ENCODE measurements at regions not wholly inside any gene's neighbourhood (a gene's known extent, or its start where the extent isn't known, plus 50 kb on each side); places are given as distances from the start of the nearest gene placed in this dataset.

DNA sequence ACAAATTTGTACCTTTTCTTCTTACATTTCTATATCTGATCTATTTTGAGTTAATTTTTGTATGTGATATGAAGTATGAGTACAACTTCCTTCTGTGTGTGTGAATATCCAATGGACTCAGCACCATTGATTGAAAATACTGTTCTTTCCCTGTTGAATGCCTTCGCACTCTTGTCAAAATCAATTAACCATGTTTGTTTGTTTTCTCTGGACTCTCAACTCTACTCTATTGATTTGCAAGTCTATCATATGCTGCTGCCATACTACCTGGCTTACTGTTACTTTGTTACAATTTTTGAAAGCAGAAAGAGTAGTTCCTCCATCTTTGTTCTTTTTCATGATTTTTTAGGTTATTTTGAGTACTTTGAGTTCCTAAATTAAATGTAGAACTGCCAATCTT lies 1437.4 kb upstream of the SPRY2 start:
- no peak for ATAC-seq
- TF ChIP-seq FOSB (CRISPR knock-in tag; IDR thresholded peaks at IDR 0.05) (no peak), ZFP36 (IDR thresholded peaks at IDR 0.05; ENCODE audit: borderline replicate concordance, partially characterized antibody) (no peak), ESRRA (IDR thresholded peaks at IDR 0.05; ENCODE audit: borderline replicate concordance, low read length) (no peak), CHD4 (IDR thresholded peaks at IDR 0.05; ENCODE audit: borderline replicate concordance) (no peak), KDM5A (IDR thresholded peaks at IDR 0.05) (no peak), EHF (CRISPR knock-in tag; IDR thresholded peaks at IDR 0.05) (no peak), HOXB5 (CRISPR knock-in tag; IDR thresholded peaks at IDR 0.05) (no peak)
- TF ChIP-seq, protein P1, sequence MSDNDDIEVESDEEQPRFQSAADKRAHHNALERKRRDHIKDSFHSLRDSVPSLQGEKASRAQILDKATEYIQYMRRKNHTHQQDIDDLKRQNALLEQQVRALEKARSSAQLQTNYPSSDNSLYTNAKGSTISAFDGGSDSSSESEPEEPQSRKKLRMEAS (IDR thresholded peaks at IDR 0.05): no peak
- no peak for FAIRE-seq

DNA sequence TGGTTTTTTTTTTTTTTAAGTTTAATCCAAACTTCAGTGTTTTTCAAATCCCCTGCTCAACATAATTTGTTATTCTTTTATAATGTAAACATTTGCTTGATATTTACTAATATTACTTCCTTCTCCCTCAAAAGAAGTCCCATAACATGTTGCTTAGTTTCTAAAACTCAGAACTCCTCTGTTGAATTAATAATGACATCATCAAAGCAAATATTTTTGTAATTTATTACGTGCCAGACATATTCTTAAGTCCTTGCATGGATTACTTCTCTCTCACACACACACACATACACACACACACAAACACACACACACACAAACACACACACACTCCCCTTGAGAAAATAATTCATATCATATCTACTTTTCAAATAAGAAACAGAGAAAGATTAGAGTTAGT lies 1432.3 kb upstream of the SPRY2 start:
- H3K4me3 ChIP-seq: no peak overlapping the region
- DNase-seq (ENCODE audit: low read depth in 1 of 2, low spot score in 1 of 2): no peak
- ATAC-seq: no peak
- WGBS (ENCODE audit: missing lambda C conversion rate): 0% methylated on average over 1 of the region's 1 CpG
- no peak for TF ChIP-seq HOXA7 (CRISPR knock-in tag; IDR thresholded peaks at IDR 0.05)
- TF ChIP-seq FOSB (CRISPR knock-in tag; IDR thresholded peaks at IDR 0.05): no peak
- TF ChIP-seq MAFK (IDR thresholded peaks at IDR 0.05; ENCODE audit: partially characterized antibody): no peak
- no peak for TF ChIP-seq BCL3 (IDR thresholded peaks at IDR 0.05)
- no peak for TF ChIP-seq TP53 (CRISPR knock-in tag; IDR thresholded peaks at IDR 0.05)
- no peak for TF ChIP-seq RNF2 (IDR thresholded peaks at IDR 0.05; ENCODE audit: borderline replicate concordance, low read depth)
- no peak for TF ChIP-seq SMC3 (IDR thresholded peaks at IDR 0.05)
- TF ChIP-seq HEYL (CRISPR knock-in tag; IDR thresholded peaks at IDR 0.05): no peak
- ChIA-PET CTCF (no interaction called here), POLR2A (no interaction called here)
- no peak overlapping the region for H3K4me2 ChIP-seq
- FAIRE-seq: no peak
- no peaks in the 10 kb centered on the region for H3K4me1 ChIP-seq
- H3K27ac ChIP-seq: no peak overlapping the region
- no peaks in the 10 kb centered on the region for H3K9me3 ChIP-seq

More for the DNA sequence above, 1437.4 kb upstream of the SPRY2 start:
- H3K9me3 ChIP-seq: no peaks in the 10 kb centered on the region
- DNase-seq (ENCODE audit: low read depth in 1 of 2, low spot score in 1 of 2): no peak
- H3K4me1 ChIP-seq: no peaks in the 10 kb centered on the region
- H3K4me3 ChIP-seq: no peak overlapping the region
- H3K4me2 ChIP-seq: no peak overlapping the region
- CTCF ChIA-PET: no interaction called here
- WGBS (ENCODE audit: missing lambda C conversion rate): 46% methylated on average over 1 of the region's 1 CpG
- POLR2A ChIA-PET: no interaction called here
- no peak overlapping the region for H3K27ac ChIP-seq

DNA sequence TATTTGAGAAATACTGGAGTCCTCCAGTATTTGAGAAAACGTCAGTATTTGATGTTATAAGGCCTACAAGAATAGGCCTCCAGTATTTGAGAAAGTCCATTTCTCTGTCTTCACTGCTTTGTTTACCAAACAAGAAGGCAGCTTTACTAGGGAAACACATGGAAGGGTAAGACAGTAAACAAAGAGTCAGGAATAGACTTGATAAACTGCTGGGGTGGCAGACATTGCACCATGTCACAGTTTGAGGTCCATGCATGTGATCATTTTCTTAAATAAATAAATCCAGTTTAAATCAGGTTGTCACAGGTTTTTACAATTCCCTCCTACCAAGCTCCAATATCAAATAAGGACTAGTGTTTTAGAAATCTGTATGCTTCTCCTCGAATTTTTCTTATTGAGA lies 1431.0 kb upstream of the SPRY2 start:
- Histone ChIP-seq H3K4me3 (no peak overlapping the region), H3K27ac (no peak overlapping the region), H3K4me1 (no peaks in the 10 kb centered on the region), H3K9me3 (no peaks in the 10 kb centered on the region), H3K4me2 (no peak overlapping the region)
- ChIA-PET CTCF (no interaction called here), POLR2A (no interaction called here)
- WGBS (ENCODE audit: missing lambda C conversion rate): 1% methylated on average over 2 of the region's 2 CpGs
- FAIRE-seq (no peak), DNase-seq (ENCODE audit: low read depth in 1 of 2, low spot score in 1 of 2) (no peak), ATAC-seq (no peak)
- TF ChIP-seq CHD2 (IDR thresholded peaks at IDR 0.05; ENCODE audit: low read length, partially characterized antibody): no peak
- TF ChIP-seq KDM5A (IDR thresholded peaks at IDR 0.05): no peak
- TF ChIP-seq USF2 (IDR thresholded peaks at IDR 0.05): no peak
- no peak for TF ChIP-seq HOXB13 (CRISPR knock-in tag; IDR thresholded peaks at IDR 0.05; ENCODE audit: low read depth)
- TF ChIP-seq MAFK (IDR thresholded peaks at IDR 0.05; ENCODE audit: partially characterized antibody): no peak
- no peak for TF ChIP-seq HOXB5 (CRISPR knock-in tag; IDR thresholded peaks at IDR 0.05)

GRCh38 chr13:81770868-81771505 lies 1430.1 kb upstream of the SPRY2 start:
- Histone ChIP-seq H3K4me2 (no peak overlapping the region), H3K27ac (no peak overlapping the region), H3K9me3 (no peaks in the 10 kb centered on the region), H3K4me3 (no peak overlapping the region), H3K4me1 (no peaks in the 10 kb centered on the region)
- ATAC-seq (no peak), DNase-seq (ENCODE audit: low read depth in 1 of 2, low spot score in 1 of 2) (no peak), FAIRE-seq (no peak)
- WGBS (ENCODE audit: missing lambda C conversion rate): 48% methylated on average over 2 of the region's 2 CpGs
- ChIA-PET CTCF (no interaction called here), POLR2A (no interaction called here)
- no peak for TF ChIP-seq TFCP2L1 (CRISPR knock-in tag; IDR thresholded peaks at IDR 0.05)
- no peak for TF ChIP-seq MYC (IDR thresholded peaks at IDR 0.05; ENCODE audit: borderline replicate concordance, low read length)
- TF ChIP-seq, protein P1 (IDR thresholded peaks at IDR 0.05): no peak
- TF ChIP-seq FOXS1 (CRISPR knock-in tag; IDR thresholded peaks at IDR 0.05): no peak
- no peak for TF ChIP-seq HMGXB4 (CRISPR knock-in tag; IDR thresholded peaks at IDR 0.05; ENCODE audit: borderline replicate concordance)
- no peak for TF ChIP-seq EHF (CRISPR knock-in tag; IDR thresholded peaks at IDR 0.05)
- no peak for TF ChIP-seq CTCF (IDR thresholded peaks at IDR 0.05)
- no peak for TF ChIP-seq JUN (IDR thresholded peaks at IDR 0.05)

Measured in A549 (cell line).